ENCODE measurements at regions not wholly inside any gene's neighbourhood (a gene's known extent, or its start where the extent isn't known, plus 50 kb on each side); places are given as distances from the start of the nearest gene placed in this dataset.

DNA sequence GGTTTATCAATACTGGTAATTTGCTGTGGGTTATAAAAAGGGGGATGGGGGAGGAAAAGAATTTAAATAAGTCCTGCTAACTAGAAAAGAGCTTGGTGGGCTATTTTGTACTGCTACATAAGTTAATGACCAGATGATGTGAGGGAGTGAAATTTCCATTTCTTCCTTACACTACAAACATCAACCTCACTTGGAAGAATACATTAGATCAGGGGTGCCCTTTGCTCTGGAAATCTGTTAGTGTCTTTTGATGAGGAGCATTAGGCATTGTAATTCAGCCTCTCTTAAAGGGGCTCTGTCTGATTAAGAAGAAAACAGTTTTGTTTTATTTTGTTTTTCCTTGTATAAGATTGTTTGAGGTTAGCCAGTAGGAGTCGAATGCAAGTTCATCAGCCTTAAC, 576.4 kb upstream of the TBL1XR1 start:
- TF ChIP-seq, protein P1, sequence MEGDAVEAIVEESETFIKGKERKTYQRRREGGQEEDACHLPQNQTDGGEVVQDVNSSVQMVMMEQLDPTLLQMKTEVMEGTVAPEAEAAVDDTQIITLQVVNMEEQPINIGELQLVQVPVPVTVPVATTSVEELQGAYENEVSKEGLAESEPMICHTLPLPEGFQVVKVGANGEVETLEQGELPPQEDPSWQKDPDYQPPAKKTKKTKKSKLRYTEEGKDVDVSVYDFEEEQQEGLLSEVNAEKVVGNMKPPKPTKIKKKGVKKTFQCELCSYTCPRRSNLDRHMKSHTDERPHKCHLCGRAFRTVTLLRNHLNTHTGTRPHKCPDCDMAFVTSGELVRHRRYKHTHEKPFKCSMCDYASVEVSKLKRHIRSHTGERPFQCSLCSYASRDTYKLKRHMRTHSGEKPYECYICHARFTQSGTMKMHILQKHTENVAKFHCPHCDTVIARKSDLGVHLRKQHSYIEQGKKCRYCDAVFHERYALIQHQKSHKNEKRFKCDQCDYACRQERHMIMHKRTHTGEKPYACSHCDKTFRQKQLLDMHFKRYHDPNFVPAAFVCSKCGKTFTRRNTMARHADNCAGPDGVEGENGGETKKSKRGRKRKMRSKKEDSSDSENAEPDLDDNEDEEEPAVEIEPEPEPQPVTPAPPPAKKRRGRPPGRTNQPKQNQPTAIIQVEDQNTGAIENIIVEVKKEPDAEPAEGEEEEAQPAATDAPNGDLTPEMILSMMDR (IDR thresholded peaks at IDR 0.05 in 8 of 11, conservative IDR thresholded peaks at IDR 0.05 in 3 of 11), result no peak
- TF ChIP-seq POLR2A (IDR thresholded peaks at IDR 0.05) (no peak), POLR2AphosphoS5 (IDR thresholded peaks at IDR 0.05) (no peak)

All from spleen (tissue), 7 donors.